ENCODE measurements at regions not wholly inside any gene's neighbourhood (a gene's known extent, or its start where the extent isn't known, plus 50 kb on each side); places are given as distances from the start of the nearest gene placed in this dataset.
"Not testable (repeated sequence)": the region's sequence is repeated elsewhere in the genome, so short reads cannot be mapped to it uniquely, and the experiment has no call there.

DNA sequence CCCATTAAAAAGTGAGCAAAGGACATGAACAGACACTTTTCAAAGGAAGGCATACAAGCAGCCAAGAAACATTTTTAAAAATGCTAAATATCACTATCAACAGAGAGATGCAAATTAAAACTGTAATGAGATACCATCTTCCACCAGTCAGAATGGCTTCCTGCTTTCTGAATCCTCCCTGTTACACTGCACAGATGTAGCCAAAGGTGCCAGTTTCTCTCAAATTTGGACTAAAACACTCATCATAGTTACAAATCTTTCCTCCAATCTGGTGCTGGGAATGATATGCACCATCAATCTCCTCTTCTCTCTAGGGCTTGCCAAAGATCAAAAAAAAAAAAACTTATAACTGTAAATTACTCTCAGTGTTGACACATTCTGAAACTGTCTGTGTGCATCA, 311.8 kb upstream of the CLEC14A start:
- DNase-seq (ENCODE audit: low spot score) = no peak

DNA sequence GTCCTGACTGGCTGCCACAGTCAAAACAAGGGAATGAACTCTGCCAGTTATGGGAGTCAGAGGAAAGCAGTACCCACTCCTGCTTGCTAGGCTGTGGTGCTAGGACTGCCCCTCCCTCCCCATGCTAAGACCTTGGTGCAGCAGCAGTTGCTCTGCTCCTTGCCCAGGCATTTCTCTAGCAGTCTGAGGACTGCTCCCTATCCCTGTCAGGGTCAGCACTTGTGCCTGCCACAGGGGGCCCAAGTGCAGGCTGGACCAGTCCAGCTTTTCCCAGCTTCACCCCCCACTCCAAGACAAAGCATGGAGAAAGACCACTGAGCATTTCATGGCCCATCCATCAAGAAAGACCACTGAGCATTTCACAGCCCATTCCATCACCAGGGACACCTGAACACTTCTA, 305.8 kb upstream of the CLEC14A start:
- no peak for DNase-seq (ENCODE audit: low spot score)

DNA sequence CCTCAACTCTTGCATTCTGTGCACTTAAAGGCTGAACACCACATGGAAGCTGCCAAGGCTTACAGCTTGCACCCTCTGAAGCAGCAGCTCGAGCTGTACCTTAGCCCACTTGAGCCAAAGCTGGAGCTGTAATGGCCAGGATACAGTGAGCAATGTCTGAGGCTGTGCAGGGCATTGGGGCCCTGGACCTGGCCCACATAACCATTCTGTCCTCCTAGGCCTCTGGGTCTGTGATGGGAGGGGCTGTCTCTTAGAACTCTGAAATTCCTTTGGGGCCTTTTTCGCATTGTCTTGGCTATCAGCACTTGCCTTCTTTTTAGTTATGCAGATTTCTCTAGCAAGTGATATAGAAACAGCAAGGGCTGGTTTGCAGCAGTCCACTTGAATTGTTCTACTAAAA, 303.8 kb upstream of the CLEC14A start:
- DNase-seq (ENCODE audit: low spot score) = no peak

DNA sequence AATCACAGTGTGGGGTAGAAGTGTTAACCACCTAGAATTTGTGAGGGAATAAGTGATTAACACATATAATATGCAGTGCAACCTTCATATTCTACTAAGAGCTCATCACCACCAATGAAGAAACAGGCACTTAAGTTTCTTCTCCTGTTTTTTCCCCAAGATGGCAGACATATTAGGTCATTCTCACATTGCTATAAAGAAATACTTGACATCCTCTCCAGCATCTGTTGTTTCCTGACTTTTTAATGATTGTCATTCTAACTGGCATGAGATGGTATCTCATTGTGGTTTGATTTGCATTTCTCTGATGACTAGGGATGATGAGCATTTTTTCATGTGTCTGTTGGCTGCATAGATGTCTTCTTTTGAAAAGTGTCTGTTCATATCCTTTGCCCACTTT, 301.5 kb upstream of the CLEC14A start:
- DNase-seq (ENCODE audit: low spot score) = not testable (repeated sequence)

DNA sequence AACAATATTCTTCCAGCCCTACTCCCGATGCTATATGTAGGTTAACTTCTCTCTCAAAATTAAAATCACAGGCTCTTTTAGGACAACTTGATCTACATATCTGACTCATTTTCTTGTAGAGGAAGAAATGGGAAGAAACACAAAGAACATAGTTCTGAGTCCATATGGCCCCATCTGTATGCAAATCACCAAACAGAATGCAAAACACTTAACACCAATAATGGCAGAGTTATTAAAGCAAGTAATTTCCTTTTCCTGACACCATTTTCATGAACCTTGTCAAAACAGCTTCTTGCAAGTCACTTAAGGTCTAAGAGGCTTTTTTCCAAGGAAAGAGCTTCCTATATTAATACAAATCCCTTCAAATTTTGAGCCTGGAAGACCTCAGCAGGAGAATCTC, 300.4 kb upstream of the CLEC14A start:
- DNase-seq (ENCODE audit: low spot score) = no peak

DNA sequence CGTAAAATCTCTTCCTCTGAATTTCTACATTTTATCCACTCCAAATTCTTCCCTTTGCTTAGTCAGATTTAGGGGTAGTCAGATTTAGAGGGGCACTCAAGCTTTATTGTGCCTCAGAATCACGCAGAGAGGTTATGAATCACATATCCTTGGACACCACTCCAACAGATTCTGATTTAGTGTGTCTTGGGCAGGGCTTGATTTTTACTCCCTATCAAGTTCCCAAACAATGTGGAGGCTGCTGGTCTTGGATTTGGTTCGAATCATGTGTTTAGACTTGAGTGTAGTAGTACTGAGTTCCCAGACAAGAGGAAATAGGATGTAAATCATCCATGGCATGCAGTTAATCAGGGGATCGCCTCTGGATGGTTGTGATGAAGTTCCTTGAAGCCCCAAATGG, 298.1 kb upstream of the CLEC14A start:
- no peak for DNase-seq (ENCODE audit: low spot score)

DNA sequence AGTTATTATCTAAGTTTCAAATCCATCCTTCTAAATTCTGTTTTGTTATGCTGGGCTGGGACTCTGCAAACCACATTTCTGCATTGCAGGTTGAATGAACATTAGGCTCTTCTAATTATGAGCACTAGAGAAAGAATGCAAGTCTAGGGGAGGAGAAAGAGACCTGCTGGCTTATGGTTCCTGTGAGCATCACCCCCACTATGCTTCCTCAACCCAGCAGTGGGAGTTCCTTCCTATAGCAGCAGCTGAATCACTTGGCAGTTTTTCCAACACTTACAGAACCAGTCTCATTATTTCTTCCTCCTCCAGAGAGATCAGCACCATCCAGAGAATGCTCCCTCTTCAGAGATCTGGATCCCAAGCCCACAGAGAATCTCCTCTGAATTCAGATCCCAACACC, 297.7 kb upstream of the CLEC14A start:
- no peak for DNase-seq (ENCODE audit: low spot score)

DNA sequence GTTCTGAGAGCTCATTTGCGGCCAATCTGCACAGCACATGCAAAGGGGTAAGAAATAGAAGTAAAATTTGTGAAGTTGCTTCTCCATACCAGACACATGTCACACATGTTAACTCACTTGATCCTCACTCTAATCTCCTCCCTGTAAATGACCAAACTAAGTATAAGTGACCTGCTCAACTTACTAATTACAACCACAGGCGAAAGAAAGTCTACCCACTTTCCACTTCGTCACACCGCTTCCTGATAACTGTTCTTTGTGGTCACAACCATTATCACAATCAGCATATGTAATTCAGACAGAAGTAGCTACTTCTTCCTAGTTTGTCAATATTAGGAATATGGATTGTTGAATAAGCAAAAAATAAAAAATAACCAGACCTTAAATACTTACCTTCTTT, 293.7 kb upstream of the CLEC14A start:
- no peak for DNase-seq (ENCODE audit: low spot score)

DNA sequence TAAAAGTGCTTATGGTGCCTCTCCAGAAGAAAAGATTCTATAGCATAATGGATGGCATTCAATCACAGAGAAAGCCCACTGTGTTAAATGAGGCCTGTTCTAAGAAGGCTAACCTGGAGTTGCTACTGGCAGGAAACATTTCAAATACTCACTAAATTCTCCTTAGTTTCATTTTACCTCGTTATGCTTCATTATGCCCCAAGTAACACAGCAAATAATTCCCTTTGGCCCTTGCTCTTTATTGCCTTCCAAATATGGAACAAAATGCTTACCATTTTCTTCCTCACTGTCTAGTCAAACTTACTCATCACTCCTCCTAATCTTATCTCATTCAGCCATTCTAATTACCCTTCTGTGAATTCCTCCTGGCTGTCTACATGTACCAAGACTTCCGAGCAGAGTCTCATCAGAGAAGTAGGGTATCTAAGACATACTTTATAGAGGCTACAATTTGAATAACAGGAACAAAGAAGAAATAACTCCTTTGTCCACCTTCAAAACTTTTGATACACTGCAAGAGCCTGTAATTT, 292.1 kb upstream of the CLEC14A start:
- no peak for DNase-seq (ENCODE audit: low spot score)

DNA sequence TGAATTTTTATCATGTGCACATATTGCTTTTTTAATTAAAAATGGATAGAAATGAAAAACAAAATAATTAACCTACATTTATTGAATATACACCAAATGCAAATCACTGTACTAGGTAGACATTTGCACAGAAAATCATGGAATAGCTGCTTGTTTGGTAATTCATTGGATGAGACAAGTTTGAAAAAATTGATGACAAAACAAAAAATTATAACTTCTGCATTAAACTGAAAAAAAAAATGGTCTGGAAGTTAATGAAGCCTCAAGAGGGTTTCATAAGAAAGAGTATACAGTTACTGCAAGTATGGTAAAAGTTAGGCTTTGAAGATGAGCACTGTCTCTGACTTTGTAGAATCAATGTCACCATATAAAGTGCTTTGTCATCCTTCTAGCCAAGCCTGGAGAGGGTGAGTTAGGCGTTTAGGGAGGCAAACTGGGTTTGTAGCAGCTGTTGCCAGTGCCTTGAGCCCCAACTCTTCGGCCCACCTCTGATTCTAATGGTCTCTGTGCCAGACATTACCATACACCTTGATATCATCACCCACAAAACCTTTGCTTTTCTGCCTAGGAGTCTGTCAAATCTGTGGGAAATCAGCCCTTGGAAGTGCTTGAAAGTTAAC, 291.1 kb upstream of the CLEC14A start:
- no peak for DNase-seq (ENCODE audit: low spot score)

DNA sequence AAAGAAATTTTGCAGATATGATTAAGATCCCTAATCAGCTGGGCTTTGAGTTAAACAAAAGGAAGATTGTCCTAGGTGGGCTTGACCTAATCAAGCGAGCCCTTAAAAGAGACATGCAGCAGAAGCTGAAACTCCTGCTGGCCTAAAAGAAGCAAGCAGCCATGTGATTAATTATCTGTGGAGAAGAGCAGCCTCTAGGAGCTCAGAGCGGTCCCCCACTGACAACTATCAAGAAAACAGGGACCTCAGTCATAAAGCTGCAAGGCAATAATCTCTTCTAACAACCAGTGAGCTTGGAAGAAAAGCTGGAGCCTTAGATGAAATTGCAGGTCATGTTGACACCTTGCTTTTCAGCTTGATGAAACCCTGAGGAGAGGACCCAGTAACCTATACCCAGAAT, 288.9 kb upstream of the CLEC14A start:
- no peak for DNase-seq (ENCODE audit: low spot score)

DNA sequence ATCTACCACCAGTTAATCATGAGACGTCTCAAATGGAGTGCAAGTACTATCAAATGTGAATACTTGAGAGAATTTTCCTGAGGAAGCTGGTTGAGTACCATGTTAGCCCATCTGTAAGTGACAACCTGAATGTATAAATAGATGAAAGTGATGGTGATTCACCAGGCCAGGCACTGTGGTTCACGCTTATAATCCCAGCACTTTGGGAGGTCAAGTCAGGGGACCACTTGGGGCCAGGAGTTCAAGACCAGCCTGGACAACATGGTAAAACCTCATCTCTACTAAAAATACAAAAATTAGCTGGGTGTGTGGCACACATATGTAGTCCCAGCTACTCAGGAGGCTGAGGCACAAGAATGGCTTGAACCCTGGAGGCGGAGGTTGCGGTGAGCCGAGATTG, 288.0 kb upstream of the CLEC14A start:
- DNase-seq (ENCODE audit: low spot score) = not testable (repeated sequence)

DNA sequence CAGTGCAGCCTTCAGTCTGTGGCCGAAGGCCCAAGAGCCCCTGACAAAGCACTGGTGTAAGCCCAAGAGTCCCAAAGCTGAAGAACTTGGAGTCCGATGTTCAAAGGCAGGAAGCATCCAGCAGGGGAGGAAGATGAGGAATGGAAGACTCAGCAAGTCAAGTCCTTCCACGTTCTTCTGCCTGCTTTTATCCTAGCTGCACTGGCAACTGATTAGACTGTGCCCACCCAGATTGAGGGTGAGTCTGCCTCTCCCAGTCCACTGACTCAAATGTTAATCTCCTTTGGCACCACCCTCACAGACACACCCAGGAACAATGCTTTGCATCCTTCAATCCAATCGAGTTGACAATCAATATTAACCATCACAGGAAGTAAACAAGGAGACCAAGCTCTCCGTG, 282.2 kb upstream of the CLEC14A start:
- not testable (repeated sequence) for DNase-seq (ENCODE audit: low spot score)

DNA sequence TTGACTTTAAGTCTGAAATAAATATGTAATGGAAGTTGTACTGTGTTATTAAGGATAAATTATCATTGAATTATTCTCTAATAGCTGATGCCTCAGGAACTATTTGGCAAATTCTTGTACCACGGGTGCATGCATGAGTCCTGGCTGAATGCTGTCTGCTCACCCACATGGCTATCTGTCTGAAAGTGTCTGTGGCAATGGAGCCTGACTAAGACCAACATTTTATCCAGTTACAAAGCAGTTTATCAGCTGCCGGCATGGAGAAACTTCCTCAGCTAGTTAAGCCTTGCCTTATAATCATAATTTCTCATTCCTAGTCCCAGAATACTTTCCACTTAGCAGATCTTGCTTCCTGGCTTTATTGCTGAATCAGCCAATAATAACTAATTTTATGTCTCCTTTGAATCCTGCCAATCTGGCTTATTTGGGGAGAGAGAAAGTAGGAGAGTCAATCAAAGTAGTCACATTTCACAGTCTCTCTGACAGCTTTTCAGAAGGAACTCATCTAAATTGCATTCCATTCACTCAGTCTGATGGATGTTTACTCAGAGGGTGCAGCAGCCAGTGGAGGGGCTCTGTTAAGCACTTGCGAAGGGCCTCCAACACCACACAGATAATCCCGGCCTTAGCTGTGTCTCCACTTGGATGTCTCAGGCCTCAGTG, 280.6 kb upstream of the CLEC14A start:
- DNase-seq (ENCODE audit: low spot score) = no peak

DNA sequence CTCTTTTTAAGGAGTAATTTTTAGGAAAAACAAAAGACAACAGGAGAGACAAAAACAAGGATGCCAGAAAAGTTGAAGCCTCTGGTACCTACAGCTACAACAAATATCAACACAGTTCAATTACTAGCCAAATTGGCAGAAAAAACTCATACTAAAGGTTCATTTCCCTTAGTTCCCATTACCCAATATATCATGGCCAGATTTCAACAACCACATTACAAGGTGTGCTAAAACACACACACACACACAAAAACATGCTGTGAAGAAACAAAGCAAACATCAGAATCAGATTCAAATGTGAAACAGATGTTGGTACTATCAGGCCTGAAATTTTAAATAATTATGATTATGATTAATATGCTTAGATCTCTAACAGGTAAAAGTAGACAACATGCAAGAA, 272.7 kb upstream of the CLEC14A start:
- DNase-seq (ENCODE audit: low spot score) = no peak

DNA sequence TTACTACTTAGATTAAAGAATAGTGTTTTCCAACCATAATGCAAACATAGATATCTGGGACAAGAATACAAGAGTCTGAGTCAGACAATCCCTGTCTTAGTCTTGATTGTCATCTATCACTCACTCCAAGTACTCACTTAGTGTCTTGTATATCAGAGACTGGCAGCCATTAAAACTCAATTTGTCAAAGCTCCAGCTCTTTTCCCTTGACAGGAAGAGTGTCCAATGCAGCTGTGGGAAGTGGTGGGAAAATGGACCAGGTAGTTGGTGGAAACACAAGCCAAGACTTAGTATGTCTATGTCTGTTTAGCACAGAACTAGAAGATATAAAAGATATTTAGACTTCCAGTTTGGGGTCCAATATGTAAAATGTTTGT, 271.6 kb upstream of the CLEC14A start:
- DNase-seq (ENCODE audit: low spot score) = no peak

DNA sequence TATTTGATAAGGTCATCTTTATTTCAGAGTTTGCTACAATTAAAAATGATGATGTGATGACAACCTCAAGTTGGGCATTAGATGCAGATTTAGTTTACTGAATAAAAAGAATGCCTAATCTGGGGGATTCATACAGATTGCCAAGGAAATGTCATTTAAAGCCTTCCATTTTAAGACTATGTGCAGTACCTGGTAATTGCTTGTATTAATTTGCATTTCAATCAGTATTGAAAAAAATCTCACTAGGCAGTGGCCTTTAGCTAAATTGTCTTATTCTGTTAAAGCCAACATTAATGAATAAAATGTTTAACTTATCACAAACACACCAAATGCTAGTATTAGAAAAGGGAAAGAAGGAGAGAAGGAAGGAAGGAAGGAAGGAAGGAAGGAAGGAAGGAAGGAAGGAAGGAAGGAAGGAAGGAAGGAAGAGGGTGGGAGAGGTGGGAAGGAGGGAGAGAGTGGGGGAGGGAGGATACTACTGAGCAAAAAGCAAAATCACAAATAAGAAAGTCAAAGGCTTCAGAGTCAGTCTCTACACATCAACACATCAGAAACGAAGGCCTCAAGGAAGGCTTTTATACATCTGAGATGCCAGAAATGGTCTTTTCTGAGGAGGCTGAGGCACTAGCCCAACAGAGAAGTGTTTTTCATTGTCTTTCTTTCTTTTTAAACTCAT, 271.1 kb upstream of the CLEC14A start:
- no peak for DNase-seq (ENCODE audit: low spot score)

DNA sequence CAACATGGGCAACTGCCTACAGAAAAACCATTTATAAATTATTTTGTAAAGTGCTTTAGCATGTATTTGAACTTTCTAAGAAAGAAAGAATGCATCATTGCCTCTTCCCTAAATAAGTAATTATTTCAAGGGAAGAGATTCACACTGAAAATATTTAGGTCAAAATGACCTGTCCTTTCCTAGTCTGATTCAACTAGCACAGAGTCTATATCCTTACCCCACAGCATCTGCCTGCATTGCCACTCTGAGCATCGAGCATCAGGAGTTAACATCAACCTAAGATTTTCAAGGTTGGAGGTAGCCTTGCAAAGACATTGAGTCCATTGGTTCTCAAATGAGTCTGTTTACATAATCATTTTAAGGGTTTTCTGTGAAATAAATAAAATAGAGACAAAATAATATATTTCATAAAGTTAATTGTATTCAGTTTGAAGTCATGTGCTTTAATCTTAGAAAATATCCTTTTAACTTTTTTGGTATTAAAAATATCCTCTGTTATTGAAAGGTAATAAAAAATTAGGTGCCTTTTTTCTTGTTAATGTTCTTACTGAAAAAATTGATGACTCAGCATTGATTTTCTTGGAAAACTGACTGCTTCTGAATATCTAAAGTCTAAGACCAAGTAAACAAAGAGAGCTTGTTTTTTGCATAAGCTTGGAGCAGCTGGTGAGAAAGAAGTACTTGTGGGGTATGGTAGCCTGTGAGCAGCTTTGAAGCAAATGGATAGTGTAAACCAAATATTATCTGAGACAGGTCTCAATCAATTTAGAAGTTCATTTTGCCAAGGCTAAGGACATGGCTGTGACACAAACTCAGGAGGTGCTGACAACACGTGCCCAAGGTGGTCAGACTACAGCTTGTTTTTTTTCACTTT, 269.0 kb upstream of the CLEC14A start:
- DNase-seq (ENCODE audit: low spot score) = no peak

DNA sequence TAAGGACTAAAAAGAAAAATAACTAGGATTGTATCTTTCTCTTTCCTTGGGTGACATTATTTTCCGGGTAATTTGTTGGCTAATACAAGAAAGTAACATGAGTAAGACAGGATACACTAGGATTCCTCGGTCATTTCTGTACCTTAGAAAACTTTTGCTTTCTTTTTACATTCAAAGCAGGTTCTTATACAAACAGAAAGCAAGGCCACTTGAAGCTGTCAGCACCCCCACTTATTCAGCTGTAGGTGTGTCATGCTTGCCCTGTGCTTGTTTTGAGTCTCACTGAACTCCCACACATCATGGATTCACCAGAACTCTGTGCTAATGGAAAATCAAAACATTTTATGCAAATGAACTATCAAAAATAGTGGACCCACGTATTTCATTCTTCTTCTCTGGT, 266.8 kb upstream of the CLEC14A start:
- DNase-seq (ENCODE audit: low spot score) = no peak

DNA sequence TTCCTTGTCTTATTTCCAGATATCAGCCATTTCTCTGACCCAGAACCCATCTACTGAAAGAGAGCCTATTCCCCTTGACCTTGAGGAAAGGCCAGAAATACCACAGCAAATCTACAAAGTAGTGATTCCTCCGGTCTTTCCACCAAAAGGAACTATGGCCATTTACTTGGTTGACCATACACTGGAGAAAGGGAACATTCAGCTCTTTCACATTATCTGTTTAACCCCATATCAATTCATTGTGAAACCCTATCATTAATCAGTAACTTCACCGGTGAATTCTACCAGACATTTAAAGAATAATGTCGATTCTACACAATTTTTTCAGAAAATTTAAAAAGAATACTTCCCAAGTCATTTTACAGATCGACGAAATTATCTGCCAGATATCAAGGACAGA, 265.7 kb upstream of the CLEC14A start:
- no peak for DNase-seq (ENCODE audit: low spot score)

DNA sequence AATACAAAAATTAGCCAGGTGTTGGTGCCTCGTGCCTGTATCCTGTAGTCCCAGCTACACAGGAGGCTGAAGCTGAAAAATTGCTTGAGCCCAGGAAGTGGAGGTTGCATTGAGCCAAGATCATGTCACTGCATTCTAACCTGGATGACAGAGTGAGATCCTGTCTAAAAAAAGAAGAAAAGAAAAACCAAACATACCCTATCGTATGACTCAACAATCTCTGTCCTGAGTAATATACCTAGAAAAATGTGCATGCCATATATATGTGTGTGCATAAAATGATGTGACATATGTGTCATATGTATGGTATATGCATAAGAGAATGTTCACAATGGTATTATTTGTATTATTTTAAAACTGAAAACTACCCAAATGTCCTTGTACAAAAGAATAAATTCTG, 261.5 kb upstream of the CLEC14A start:
- no peak for DNase-seq (ENCODE audit: low spot score)

DNA sequence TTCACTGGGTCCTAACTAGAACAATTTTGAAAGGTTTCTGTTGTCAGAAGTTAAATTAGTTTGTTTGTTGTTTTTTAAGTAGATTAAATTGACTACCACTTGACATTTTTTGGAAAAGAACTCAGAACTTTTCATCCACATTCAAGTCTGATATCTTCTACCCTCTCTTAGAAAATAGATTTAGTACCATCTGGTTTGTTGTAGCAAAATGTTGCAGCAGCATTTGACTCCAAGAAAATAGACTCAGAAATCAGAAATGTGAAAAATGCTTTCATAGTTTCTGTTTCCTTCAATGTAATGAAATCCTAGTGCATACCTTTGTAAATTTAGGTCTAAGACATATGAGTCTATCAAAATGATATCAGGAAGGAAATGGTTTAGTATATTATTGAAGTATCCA, 256.3 kb upstream of the CLEC14A start:
- no peak for DNase-seq (ENCODE audit: low spot score)

DNA sequence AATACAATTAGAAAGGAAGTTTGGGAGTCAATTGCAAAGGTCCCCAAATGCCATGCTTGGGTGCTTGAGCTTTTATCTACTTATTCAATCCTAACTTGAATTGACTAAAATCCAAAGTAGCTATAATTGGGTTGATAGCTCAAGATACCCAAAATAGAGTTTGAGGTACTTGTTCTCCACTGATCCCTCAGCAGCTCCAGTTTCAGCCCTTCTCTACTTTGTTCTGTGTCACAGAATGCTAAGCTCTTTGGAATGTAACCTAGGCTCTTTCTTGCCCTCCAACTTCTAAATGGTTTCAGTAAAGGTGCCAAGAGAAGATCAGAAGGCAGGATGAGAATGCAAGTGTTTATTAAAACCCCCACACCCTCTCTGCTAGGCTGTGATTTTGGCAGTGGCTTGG, 251.4 kb upstream of the CLEC14A start:
- DNase-seq (ENCODE audit: low spot score) = no peak
